Chondrocyte (in vitro differentiated cells): ENCODE measurements at regions not wholly inside any gene's neighbourhood (a gene's known extent, or its start where the extent isn't known, plus 50 kb on each side); places are given as distances from the start of the nearest gene placed in this dataset.

ENCODE experiments used
- DNase-seq: peaks from one replicate; pipeline ENCODE4 v3.0.0; 2021; ENCODE audit warnings: mixed read lengths, low spot score
- H3K27ac Mint-ChIP-seq: one replicate; pipeline ENCODE4 v1.8.0; 2021; ENCODE audit warnings: mild to moderate bottlenecking, moderate library complexity, mixed read lengths; ENCODE audit not compliant: unreplicated experiment
- H3K27me3 Mint-ChIP-seq: 2 replicates; pipeline ENCODE4 v1.8.0; 2021; ENCODE audit warnings: low read depth, mixed read lengths
- H3K36me3 Mint-ChIP-seq: 2 replicates; pipeline ENCODE4 v1.8.0; 2021; ENCODE audit warnings: low read depth, mixed read lengths
- H3K4me1 Mint-ChIP-seq: 2 replicates; pipeline ENCODE4 v1.8.0; 2021; ENCODE audit warnings: low read depth, mild to moderate bottlenecking, mixed read lengths
- H3K4me3 Mint-ChIP-seq: one replicate; pipeline ENCODE4 v1.8.0; 2021; ENCODE audit warnings: mild to moderate bottlenecking, moderate library complexity, mixed read lengths; ENCODE audit not compliant: unreplicated experiment
- H3K9me3 Mint-ChIP-seq: 2 replicates; pipeline ENCODE4 v1.8.0; 2021; ENCODE audit warnings: low read depth, mixed read lengths
- CTCF ChIP-seq: fragments of 200-600 bp; sonication (generic); IDR thresholded peaks from 2 replicates; pipeline ENCODE4 v1.5.0; 2021; ENCODE audit warnings: antibody characterized with exemption, mild to moderate bottlenecking, moderate library complexity

GRCh38 chr6:151167034-151167433 lies 72.7 kb upstream of the AKAP12 start:
- H3K4me3 Mint-ChIP-seq = no peak overlapping the region
- no peaks in the 10 kb centered on the region for H3K27me3 Mint-ChIP-seq
- TF ChIP-seq CTCF = no peak
- no peak for DNase-seq
- no peaks in the 10 kb centered on the region for H3K36me3 Mint-ChIP-seq
- H3K4me1 Mint-ChIP-seq = no peaks in the 10 kb centered on the region
- no peaks in the 10 kb centered on the region for H3K9me3 Mint-ChIP-seq
- H3K27ac Mint-ChIP-seq = no peak overlapping the region

- DNase-seq = no peak
- no peaks in the 10 kb centered on the region for H3K27me3 Mint-ChIP-seq
- H3K27ac Mint-ChIP-seq = no peak overlapping the region
- no peaks in the 10 kb centered on the region for H3K36me3 Mint-ChIP-seq
- no peak overlapping the region for H3K4me3 Mint-ChIP-seq
- TF ChIP-seq CTCF = no peak
- H3K9me3 Mint-ChIP-seq = no peaks in the 10 kb centered on the region
- peaks cover 4% of the 10 kb centered on the region for H3K4me1 Mint-ChIP-seq
Measured at GRCh38 chr6:151170622-151171246, 69.0 kb upstream of the AKAP12 start.

GRCh38 chr6:151172751-151173150 lies 67.0 kb upstream of the AKAP12 start:
- no peak overlapping the region for H3K27ac Mint-ChIP-seq
- TF ChIP-seq CTCF = no peak
- H3K36me3 Mint-ChIP-seq = no peaks in the 10 kb centered on the region
- H3K27me3 Mint-ChIP-seq = no peaks in the 10 kb centered on the region
- no peak overlapping the region for H3K4me3 Mint-ChIP-seq
- no peaks in the 10 kb centered on the region for H3K9me3 Mint-ChIP-seq
- H3K4me1 Mint-ChIP-seq = peaks cover 4% of the 10 kb centered on the region
- no peak for DNase-seq

GRCh38 chr6:151175662-151176445 lies 63.9 kb upstream of the AKAP12 start:
- no peaks in the 10 kb centered on the region for H3K27me3 Mint-ChIP-seq
- H3K27ac Mint-ChIP-seq = no peak overlapping the region
- H3K9me3 Mint-ChIP-seq = no peaks in the 10 kb centered on the region
- peaks cover 4% of the 10 kb centered on the region for H3K4me1 Mint-ChIP-seq
- TF ChIP-seq CTCF = no peak
- H3K4me3 Mint-ChIP-seq = no peak overlapping the region
- DNase-seq = no peak
- H3K36me3 Mint-ChIP-seq = no peaks in the 10 kb centered on the region

- H3K27ac Mint-ChIP-seq = no peak overlapping the region
- no peak for DNase-seq
Measured at GRCh38 chr6:151176911-151177770, 62.6 kb upstream of the AKAP12 start.

More at GRCh38 chr6:151176911-151177770, 62.6 kb upstream of the AKAP12 start:
- Mint-ChIP-seq H3K36me3 (no peaks in the 10 kb centered on the region), H3K4me3 (no peak overlapping the region), H3K4me1 (peaks cover 4% of the 10 kb centered on the region), H3K9me3 (no peaks in the 10 kb centered on the region), H3K27me3 (no peaks in the 10 kb centered on the region)
- no peak for TF ChIP-seq CTCF
